Endodermal cell (in vitro differentiated cells): ENCODE measurements at regions not wholly inside any gene's neighbourhood (a gene's known extent, or its start where the extent isn't known, plus 50 kb on each side); places are given as distances from the start of the nearest gene placed in this dataset.

Experiments used
- DNase-seq: peaks from one replicate; pipeline ENCODE4 v3.0.0-alpha.2; 2017
- H3K27ac ChIP-seq: 2 replicates; pipeline ENCODE4 v1.5.1; 2013; ENCODE audit warnings: mild to moderate bottlenecking, low read depth, low read length, moderate library complexity
- H3K27me3 ChIP-seq: 2 replicates; pipeline ENCODE4 v1.6.1; 2013; ENCODE audit warnings: mild to moderate bottlenecking, low read length, moderate library complexity; ENCODE audit not compliant: insufficient read depth, control insufficient read depth, poor library complexity, severe bottlenecking
- H3K36me3 ChIP-seq: 2 replicates; pipeline ENCODE4 v1.7.0; 2013; ENCODE audit warnings: mild to moderate bottlenecking, low read length, moderate library complexity; ENCODE audit not compliant: control insufficient read depth, insufficient read depth
- H3K4me1 ChIP-seq: one replicate; pipeline ENCODE4 v1.7.0; 2013; ENCODE audit warnings: low read length; ENCODE audit not compliant: control insufficient read depth, insufficient read depth
- H3K4me3 ChIP-seq: 2 replicates; pipeline ENCODE4 v1.5.1; 2013; ENCODE audit warnings: mild to moderate bottlenecking, low read length, moderate library complexity
- H3K9ac ChIP-seq: 2 replicates; pipeline ENCODE4 v1.6.1; 2013; ENCODE audit warnings: mild to moderate bottlenecking, low read length, moderate library complexity; ENCODE audit not compliant: poor library complexity, severe bottlenecking; ENCODE audit errors: extremely low read depth
- H3K9me3 ChIP-seq: 2 replicates; pipeline ENCODE4 v1.6.1; 2013; ENCODE audit warnings: mild to moderate bottlenecking, low read length, moderate library complexity; ENCODE audit not compliant: control insufficient read depth
- H3K27ac Mint-ChIP-seq: 2 replicates; pipeline ENCODE4 v1.8.0; 2020; ENCODE audit warnings: mixed read lengths
- H3K27me3 Mint-ChIP-seq: 2 replicates; pipeline ENCODE4 v1.8.0; 2021; ENCODE audit warnings: mild to moderate bottlenecking, mixed read lengths; ENCODE audit not compliant: insufficient read depth
- H3K36me3 Mint-ChIP-seq: 2 replicates; pipeline ENCODE4 v1.8.0; 2020; ENCODE audit warnings: low read depth, mixed read lengths
- H3K4me1 Mint-ChIP-seq: 2 replicates; pipeline ENCODE4 v1.8.0; 2020; ENCODE audit warnings: mixed read lengths
- H3K4me3 Mint-ChIP-seq: 2 replicates; pipeline ENCODE4 v1.8.0; 2020; ENCODE audit warnings: mild to moderate bottlenecking, moderate library complexity, mixed read lengths
- H3K9me3 Mint-ChIP-seq: 2 replicates; pipeline ENCODE4 v1.8.0; 2020; ENCODE audit warnings: mild to moderate bottlenecking, mixed read lengths
- WGBS, 2 experiments: methylation state at CpG; one replicate each; pipeline versions ENCODE4 v1.1.5 to v1.1.7; 2013; ENCODE audit warnings: missing lambda C conversion rate in 2 of 2, mixed read lengths in 1 of 2; ENCODE audit not compliant: insufficient coverage in 1 of 2, insufficient read length in 1 of 2; 5-methylcytosine and 5-hydroxymethylcytosine counted together
- TF ChIP-seq, protein P1 (sequence below): fragments of 200-600 bp; sonication (generic); conservative IDR thresholded peaks from 2 replicates; pipeline ENCODE4 v1.5.0; 2021; ENCODE audit warnings: antibody characterized with exemption, mild to moderate bottlenecking

- no peak for DNase-seq
- TF ChIP-seq, protein P1, sequence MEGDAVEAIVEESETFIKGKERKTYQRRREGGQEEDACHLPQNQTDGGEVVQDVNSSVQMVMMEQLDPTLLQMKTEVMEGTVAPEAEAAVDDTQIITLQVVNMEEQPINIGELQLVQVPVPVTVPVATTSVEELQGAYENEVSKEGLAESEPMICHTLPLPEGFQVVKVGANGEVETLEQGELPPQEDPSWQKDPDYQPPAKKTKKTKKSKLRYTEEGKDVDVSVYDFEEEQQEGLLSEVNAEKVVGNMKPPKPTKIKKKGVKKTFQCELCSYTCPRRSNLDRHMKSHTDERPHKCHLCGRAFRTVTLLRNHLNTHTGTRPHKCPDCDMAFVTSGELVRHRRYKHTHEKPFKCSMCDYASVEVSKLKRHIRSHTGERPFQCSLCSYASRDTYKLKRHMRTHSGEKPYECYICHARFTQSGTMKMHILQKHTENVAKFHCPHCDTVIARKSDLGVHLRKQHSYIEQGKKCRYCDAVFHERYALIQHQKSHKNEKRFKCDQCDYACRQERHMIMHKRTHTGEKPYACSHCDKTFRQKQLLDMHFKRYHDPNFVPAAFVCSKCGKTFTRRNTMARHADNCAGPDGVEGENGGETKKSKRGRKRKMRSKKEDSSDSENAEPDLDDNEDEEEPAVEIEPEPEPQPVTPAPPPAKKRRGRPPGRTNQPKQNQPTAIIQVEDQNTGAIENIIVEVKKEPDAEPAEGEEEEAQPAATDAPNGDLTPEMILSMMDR = no peak
- Histone ChIP-seq H3K27ac (no peak overlapping the region), H3K4me3 (no peak overlapping the region), H3K27me3 (peaks cover 25% of the 10 kb centered on the region), H3K36me3 (no peaks in the 10 kb centered on the region), H3K9me3 (no peaks in the 10 kb centered on the region), H3K4me1 (peaks cover 2% of the 10 kb centered on the region), H3K9ac (no peak overlapping the region)
- WGBS, 2 experiments = 78 to 82% methylated on average over 3 to 4 of the region's 5 CpGs
- Mint-ChIP-seq H3K36me3 (no peaks in the 10 kb centered on the region), H3K9me3 (no peaks in the 10 kb centered on the region), H3K4me3 (no peak overlapping the region), H3K4me1 (peaks cover 7% of the 10 kb centered on the region), H3K27me3 (peaks cover 7% of the 10 kb centered on the region), H3K27ac (no peak overlapping the region)
Measured at GRCh38 chr6:92770540-92770939, 648.8 kb downstream of the EPHA7 start.

DNA sequence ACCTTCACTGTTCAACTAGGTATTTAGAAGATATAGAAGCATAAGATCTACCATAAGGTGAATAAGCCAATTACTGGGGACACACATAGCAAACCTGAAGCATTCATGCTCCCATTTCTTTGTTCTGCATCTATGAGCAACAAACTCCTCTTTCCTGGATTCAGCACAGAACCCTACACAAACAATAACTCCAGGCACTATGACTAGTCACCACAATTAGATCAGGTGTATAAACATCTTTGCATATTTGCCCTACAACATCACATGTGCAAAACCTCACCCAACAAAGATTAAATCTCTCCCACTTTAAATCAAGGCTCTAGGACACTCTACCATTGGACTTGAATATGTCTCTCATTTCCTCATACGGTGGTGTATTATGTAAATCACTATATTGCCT is 652.3 kb downstream of the EPHA7 start:
- Mint-ChIP-seq H3K9me3 (no peaks in the 10 kb centered on the region), H3K36me3 (no peaks in the 10 kb centered on the region), H3K4me3 (no peak overlapping the region), H3K27ac (no peak overlapping the region), H3K4me1 (peaks cover 9% of the 10 kb centered on the region), H3K27me3 (no peaks in the 10 kb centered on the region)
- H3K36me3 ChIP-seq = no peaks in the 10 kb centered on the region
- H3K4me3 ChIP-seq = no peak overlapping the region
- no peaks in the 10 kb centered on the region for H3K9me3 ChIP-seq
- TF ChIP-seq, protein P1 = no peak
- no peak overlapping the region for H3K27ac ChIP-seq
- H3K9ac ChIP-seq = no peak overlapping the region
- 100% methylated on average over 1 of the region's 1 CpG; no CpG with 5 or more reads in 1 of the 2 experiments for WGBS, 2 experiments
- peaks cover 16% of the 10 kb centered on the region for H3K27me3 ChIP-seq
- H3K4me1 ChIP-seq = peaks cover 2% of the 10 kb centered on the region
- no peak for DNase-seq

- H3K9me3 Mint-ChIP-seq = no peaks in the 10 kb centered on the region
- H3K4me1 Mint-ChIP-seq = peaks cover 6% of the 10 kb centered on the region
- 89 to 100% methylated on average over 2 to 3 of the region's 3 CpGs for WGBS, 2 experiments
- no peak overlapping the region for H3K27ac Mint-ChIP-seq
- no peak for DNase-seq
- TF ChIP-seq, protein P1 = no peak
- peaks cover 4% of the 10 kb centered on the region for H3K27me3 ChIP-seq
- no peak overlapping the region for H3K4me3 Mint-ChIP-seq
- H3K27me3 Mint-ChIP-seq = no peaks in the 10 kb centered on the region
- no peaks in the 10 kb centered on the region for H3K4me1 ChIP-seq
- no peak overlapping the region for H3K4me3 ChIP-seq
- H3K9ac ChIP-seq = no peak overlapping the region
- no peaks in the 10 kb centered on the region for H3K9me3 ChIP-seq
- H3K36me3 Mint-ChIP-seq = no peaks in the 10 kb centered on the region
- H3K36me3 ChIP-seq = no peaks in the 10 kb centered on the region
- no peak overlapping the region for H3K27ac ChIP-seq
Measured at GRCh38 chr6:92763680-92764079, 655.7 kb downstream of the EPHA7 start.
